IMR-90 (cell line): ENCODE measurements at regions not wholly inside any gene's neighbourhood (a gene's known extent, or its start where the extent isn't known, plus 50 kb on each side); places are given as distances from the start of the nearest gene placed in this dataset.

Source experiments
- ATAC-seq: fragments of 200-7000 bp; cut with Tn5 transposase; 2 replicates; pipeline ENCODE4 v1.9.1; 2020; ENCODE audit warnings: low read depth, mild to moderate bottlenecking, moderate library complexity
- BruUV-seq: library from RNA; stranded (reverse); fragments of 400-500 nt; replicated peaks from 2 replicates; lab custom pipeline; 2021; lab: Mats Ljungman, UMichigan
- CTCF ChIA-PET: fragments of 300-600 bp; formaldehyde crosslinking; extraction: SDS; loops from one replicate; lab custom pipeline; 2021; ENCODE audit warnings: antibody characterized with exemption; lab: Yijun Ruan, JAX
- POLR2A ChIA-PET: fragments of 300-600 bp; sonication (Branson Sonifier 250); formaldehyde crosslinking; loops from one replicate; lab custom pipeline; 2022; ENCODE audit warnings: antibody characterized with exemption; ENCODE audit not compliant: unreplicated experiment; lab: Charles Lee
- DNase-seq: peaks from one replicate; pipeline ENCODE4 v3.0.0; 2013
- H2AFZ ChIP-seq: replicated peaks from 2 replicates; pipeline ENCODE3; 2013; ENCODE audit warnings: low read length, mild to moderate bottlenecking; ENCODE audit not compliant: poor library complexity
- H2AK5ac ChIP-seq: 2 replicates; pipeline ENCODE4 v1.6.1; 2013; ENCODE audit warnings: low read depth, low read length, inconsistent platforms
- H2AK9ac ChIP-seq: replicated peaks from 2 replicates; pipeline ENCODE3; 2013; ENCODE audit warnings: mild to moderate bottlenecking, low read depth, low read length, moderate library complexity; ENCODE audit not compliant: poor library complexity
- H2BK120ac ChIP-seq: 2 replicates; pipeline ENCODE4 v1.6.1; 2013; ENCODE audit warnings: low read depth, low read length, inconsistent platforms
- H2BK15ac ChIP-seq: 3 replicates; pipeline ENCODE4 v1.6.1; 2013; ENCODE audit warnings: low read depth, low read length, inconsistent platforms
- H2BK20ac ChIP-seq: 2 replicates; pipeline ENCODE4 v1.6.1; 2013; ENCODE audit warnings: low read depth, mild to moderate bottlenecking, inconsistent platforms, low read length, moderate library complexity
- H2BK5ac ChIP-seq: 2 replicates; pipeline ENCODE4 v1.6.1; 2013; ENCODE audit warnings: mild to moderate bottlenecking, low read depth, low read length, inconsistent platforms; ENCODE audit not compliant: poor library complexity, severe bottlenecking
- H3K14ac ChIP-seq: replicated peaks from 2 replicates; pipeline ENCODE4 v1.6.1; 2013; ENCODE audit warnings: low read depth, low read length, inconsistent platforms
- H3K18ac ChIP-seq: 2 replicates; pipeline ENCODE4 v1.6.1; 2013; ENCODE audit warnings: low read depth, low read length, control low read depth
- H3K23ac ChIP-seq: 2 replicates; pipeline ENCODE4 v1.6.1; 2013; ENCODE audit warnings: low read depth, low read length, inconsistent platforms
- H3K27ac ChIP-seq: 2 replicates; pipeline ENCODE4 v1.5.1; 2013; ENCODE audit warnings: mild to moderate bottlenecking, control low read depth, low read length; ENCODE audit not compliant: insufficient read depth
- H3K27me3 ChIP-seq: 2 replicates; pipeline ENCODE4 v1.6.1; 2013; ENCODE audit warnings: low read length; ENCODE audit not compliant: control insufficient read depth, insufficient read depth
- H3K36me3 ChIP-seq: 2 replicates; pipeline ENCODE4 v1.6.1; 2013; ENCODE audit warnings: low read length, mixed read lengths; ENCODE audit not compliant: control insufficient read depth, insufficient read depth
- H3K4ac ChIP-seq: 2 replicates; pipeline ENCODE4 v1.6.1; 2013; ENCODE audit warnings: low read depth, low read length, inconsistent platforms
- H3K4me1 ChIP-seq: 2 replicates; pipeline ENCODE4 v1.6.1; 2013; ENCODE audit warnings: low read length, mixed read lengths; ENCODE audit not compliant: control insufficient read depth, insufficient read depth
- H3K4me2 ChIP-seq: 2 replicates; pipeline ENCODE4 v1.6.1; 2013; ENCODE audit warnings: low read depth, mild to moderate bottlenecking, control low read depth, low read length, moderate library complexity
- H3K4me3 ChIP-seq: 2 replicates; pipeline ENCODE4 v1.5.1; 2013; ENCODE audit warnings: low read depth, mild to moderate bottlenecking, control low read depth, low read length, moderate library complexity; ENCODE audit not compliant: insufficient read depth
- H3K56ac ChIP-seq: 2 replicates; pipeline ENCODE4 v1.6.1; 2013; ENCODE audit warnings: low read length, inconsistent platforms; ENCODE audit not compliant: insufficient read depth; ENCODE audit errors: extremely low read depth
- H3K79me1 ChIP-seq, 2 experiments: 2 replicates each; pipeline ENCODE4 v1.6.1; 2013; ENCODE audit warnings: low read length in 2 of 2, inconsistent platforms in 1 of 2, low read depth in 1 of 2
- H3K9ac ChIP-seq: 2 replicates; pipeline ENCODE4 v1.6.1; 2013; ENCODE audit warnings: low read depth, low read length, control low read depth
- H3K9me1 ChIP-seq: 2 replicates; pipeline ENCODE4 v1.6.1; 2013; ENCODE audit warnings: low read length, inconsistent platforms; ENCODE audit not compliant: insufficient read depth
- H3K9me3 ChIP-seq: 2 replicates; pipeline ENCODE4 v1.6.1; 2013; ENCODE audit warnings: low read length; ENCODE audit not compliant: control insufficient read depth, insufficient read depth
- H4K20me1 ChIP-seq: 2 replicates; pipeline ENCODE4 v1.6.1; 2013; ENCODE audit warnings: low read length, inconsistent platforms; ENCODE audit not compliant: insufficient read depth
- H4K5ac ChIP-seq: 2 replicates; pipeline ENCODE4 v1.6.1; 2013; ENCODE audit warnings: mild to moderate bottlenecking, low read depth, low read length, control low read depth
- H4K8ac ChIP-seq, 2 experiments: 2 replicates each; pipeline ENCODE4 v1.6.1; 2013; ENCODE audit warnings: low read depth in 2 of 2, low read length in 2 of 2, control low read depth in 1 of 2, inconsistent platforms in 1 of 2
- H4K91ac ChIP-seq: 2 replicates; pipeline ENCODE4 v1.6.1; 2013; ENCODE audit warnings: low read depth, low read length, inconsistent platforms; ENCODE audit not compliant: insufficient read depth
- BHLHE40 ChIP-seq: fragments of 150-350 bp; IDR thresholded peaks from 2 replicates; pipeline ENCODE4 v1.6.1; 2016; ENCODE audit warnings: mild to moderate bottlenecking, low read depth, low read length
- CHD1 ChIP-seq: IDR thresholded peaks from 2 replicates; pipeline ENCODE4 v1.6.1; 2012; ENCODE audit warnings: low read depth, low read length, improper control_type of control experiment
- CTCF ChIP-seq: conservative IDR thresholded peaks from 2 replicates; pipeline ENCODE4 v1.5.1; 2012; ENCODE audit warnings: mild to moderate bottlenecking, low read depth, low read length, improper control_type of control experiment
- ELK1 ChIP-seq: fragments of 150-350 bp; IDR thresholded peaks from 2 replicates; pipeline ENCODE4 v1.6.1; 2016; ENCODE audit warnings: low read depth, mild to moderate bottlenecking, low read length, moderate library complexity, borderline replicate concordance
- FOS ChIP-seq: fragments of 150-350 bp; IDR thresholded peaks from 2 replicates; pipeline ENCODE4 v1.6.1; 2016; ENCODE audit warnings: low read depth, low read length
- MAFK ChIP-seq: IDR thresholded peaks from 2 replicates; pipeline ENCODE4 v1.6.1; 2012; ENCODE audit warnings: low read depth, low read length, improper control_type of control experiment
- MAZ ChIP-seq: IDR thresholded peaks from 2 replicates; pipeline ENCODE4 v1.6.1; 2012; ENCODE audit warnings: low read depth, mild to moderate bottlenecking, low read length, improper control_type of control experiment, moderate library complexity, borderline replicate concordance
- MXI1 ChIP-seq: IDR thresholded peaks from 2 replicates; pipeline ENCODE4 v1.6.1; 2012; ENCODE audit warnings: low read depth, mild to moderate bottlenecking, low read length, moderate library complexity, borderline replicate concordance
- NFE2L2 ChIP-seq: fragments of 150-350 bp; IDR thresholded peaks from 2 replicates; pipeline ENCODE4 v1.6.1; 2016; ENCODE audit warnings: low read depth, mild to moderate bottlenecking, low read length
- POLR2A ChIP-seq: IDR thresholded peaks from 2 replicates; pipeline ENCODE4 v1.6.1; 2012; ENCODE audit warnings: mild to moderate bottlenecking, low read depth, low read length
- RAD21 ChIP-seq: IDR thresholded peaks from 2 replicates; pipeline ENCODE4 v1.6.1; 2012; ENCODE audit warnings: low read length, improper control_type of control experiment
- RCOR1 ChIP-seq: IDR thresholded peaks from 2 replicates; pipeline ENCODE4 v1.6.1; 2012; ENCODE audit warnings: mild to moderate bottlenecking, low read length, improper control_type of control experiment; ENCODE audit not compliant: insufficient replicate concordance
- RFX5 ChIP-seq: IDR thresholded peaks from 2 replicates; pipeline ENCODE4 v1.8.0; 2012; ENCODE audit warnings: low read depth, mild to moderate bottlenecking, low read length, moderate library complexity
- SMC3 ChIP-seq: fragments of 150-350 bp; IDR thresholded peaks from 2 replicates; pipeline ENCODE4 v1.6.1; 2016; ENCODE audit warnings: low read depth, mild to moderate bottlenecking, antibody characterized with exemption, low read length, moderate library complexity
- USF2 ChIP-seq: fragments of 150-350 bp; IDR thresholded peaks from 2 replicates; pipeline ENCODE4 v1.6.1; 2017; ENCODE audit warnings: mild to moderate bottlenecking, antibody characterized with exemption, low read length, low read depth
- WGBS, 2 experiments: methylation state at CpG; one replicate each; pipeline versions ENCODE4 v1.1.5 to v1.1.7; 2013; ENCODE audit warnings: missing lambda C conversion rate in 2 of 2; ENCODE audit not compliant: insufficient read length in 1 of 2; ENCODE audit errors: extremely low coverage in 2 of 2; 5-methylcytosine and 5-hydroxymethylcytosine counted together
- dilution Hi-C: fragments of 300-500 bp; cut with HindIII; formaldehyde crosslinking; loops from one replicate; pipeline ENCODE4 v1.14.3; 2018; ENCODE audit warnings: low sequenced_read_pairs; ENCODE audit not compliant: unreplicated experiment
- in situ Hi-C: fragments of 300-500 bp; cut with MboI; formaldehyde crosslinking; loops from 3 replicates; pipeline ENCODE4 v1.14.3; 2019; ENCODE audit warnings: low sequenced_read_pairs, inconsistent platforms, mixed read lengths
- intact Hi-C: fragments of 100-400 bp; cut with micrococcal nuclease; formaldehyde crosslinking; loops from 2 replicates; pipeline ENCODE4 v1.10.0; 2022

GRCh38 chr9:80366626-80367025, 794.9 kb downstream of the TLE4 start:
- Histone ChIP-seq H3K9ac (no peak overlapping the region), H3K9me1 (no peaks in the 10 kb centered on the region), H4K91ac (no peak overlapping the region), H4K5ac (no peak overlapping the region), H3K79me1 (no peaks in the 10 kb centered on the region), H2BK15ac (no peak overlapping the region), H3K23ac (no peak overlapping the region), H3K27me3 (no peaks in the 10 kb centered on the region), H2BK120ac (no peak overlapping the region), H2AFZ (no peak overlapping the region), H2AK5ac (no peak overlapping the region), H2BK20ac (no peak overlapping the region), H2BK5ac (no peak overlapping the region), H4K8ac (no peak overlapping the region), H3K4me2 (no peak overlapping the region), H4K20me1 (no peaks in the 10 kb centered on the region), H3K9me3 (no peaks in the 10 kb centered on the region; the same call in 1 of the 2 replicates), H3K27ac (no peak overlapping the region), H3K4me1 (no peaks in the 10 kb centered on the region), H3K14ac (no peak overlapping the region), H3K18ac (no peak overlapping the region), H3K4ac (no peak overlapping the region), H3K4me3 (no peak overlapping the region), H3K56ac (no peak overlapping the region), H2AK9ac (no peak overlapping the region), H3K36me3 (no peaks in the 10 kb centered on the region)
- CTCF ChIA-PET: no interaction called here
- TF ChIP-seq MXI1: no peak
- TF ChIP-seq BHLHE40: no peak
- TF ChIP-seq MAFK: no peak
- no peak for TF ChIP-seq RCOR1
- TF ChIP-seq CHD1: no peak
- no peak for TF ChIP-seq POLR2A
- TF ChIP-seq ELK1: no peak
- no peak for TF ChIP-seq FOS
- no peak for TF ChIP-seq CTCF
- TF ChIP-seq NFE2L2: no peak
- TF ChIP-seq USF2: no peak
- no peak for TF ChIP-seq RFX5
- no peak for TF ChIP-seq SMC3
- TF ChIP-seq RAD21: no peak
- no peak for TF ChIP-seq MAZ
- ATAC-seq (no peak), DNase-seq (no peak)
- WGBS, 2 experiments: no CpG with 5 or more reads among the region's 2 CpGs
- dilution Hi-C loops: no loop called here
- in situ Hi-C loops: no loop called here
- no TSS peak for BruUV-seq
- intact Hi-C loops: no loop called here
- POLR2A ChIA-PET: no interaction called here
